ENCODE measurements at regions not wholly inside any gene's neighbourhood (a gene's known extent, or its start where the extent isn't known, plus 50 kb on each side); places are given as distances from the start of the nearest gene placed in this dataset.

DNA sequence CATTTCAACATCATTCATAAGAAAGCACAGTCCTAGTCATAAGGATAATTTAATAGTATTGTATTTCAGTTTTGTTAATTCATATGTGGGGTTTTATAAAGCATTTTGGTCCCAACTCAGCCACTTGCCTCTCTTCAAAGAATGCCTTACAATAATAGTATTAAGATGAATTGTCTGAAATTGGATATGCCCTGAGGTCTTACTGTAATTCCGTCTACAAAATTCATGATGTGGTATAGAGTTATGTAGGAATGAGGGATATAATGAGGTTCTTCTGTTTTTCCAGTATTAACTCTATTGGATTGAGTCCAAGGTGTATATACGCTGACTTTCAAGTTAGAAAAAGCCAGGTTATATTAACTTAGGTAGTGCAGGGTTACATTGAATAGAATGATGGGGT, 177.0 kb downstream of the GOLIM4 start:
- Histone ChIP-seq H3K27ac (ENCODE audit: low read length) (no peak overlapping the region), H3K4me2 (ENCODE audit: low read depth, low read length) (no peak overlapping the region), H3F3A (ENCODE audit: insufficient read depth, low read length) (no peaks in the 10 kb centered on the region), H3K36me3 (replicated peaks; ENCODE audit: insufficient read depth, low read length) (no peaks in the 10 kb centered on the region), H3K9ac (ENCODE audit: low read length) (no peak overlapping the region), H4K20me1 (ENCODE audit: insufficient read depth, low read length) (no peaks in the 10 kb centered on the region), H3K9me3 (replicated peaks; ENCODE audit: insufficient read depth, low read length) (no peaks in the 10 kb centered on the region), H3K79me2 (ENCODE audit: low read length) (no peaks in the 10 kb centered on the region), H3K27me3 (replicated peaks; ENCODE audit: insufficient read depth, low read length) (no peaks in the 10 kb centered on the region), H3K4me3 (ENCODE audit: low read length) (no peak overlapping the region), H3K9me2 (replicated peaks; ENCODE audit: insufficient read depth, low read length) (no peaks in the 10 kb centered on the region), H3K4me1 (ENCODE audit: low read length) (no peaks in the 10 kb centered on the region), H2AFZ (ENCODE audit: low read length) (no peak overlapping the region)
- DNase-seq, result no peak
- no peak for TF ChIP-seq EZH2 (optimal IDR thresholded peaks at IDR 0.05; ENCODE audit: low read depth, low read length)
- no peak for TF ChIP-seq CTCF (IDR thresholded peaks at IDR 0.05; ENCODE audit: low read length)
- TF ChIP-seq EZH2phosphoT487 (IDR thresholded peaks at IDR 0.05; ENCODE audit: low read length), result no peak

DNA sequence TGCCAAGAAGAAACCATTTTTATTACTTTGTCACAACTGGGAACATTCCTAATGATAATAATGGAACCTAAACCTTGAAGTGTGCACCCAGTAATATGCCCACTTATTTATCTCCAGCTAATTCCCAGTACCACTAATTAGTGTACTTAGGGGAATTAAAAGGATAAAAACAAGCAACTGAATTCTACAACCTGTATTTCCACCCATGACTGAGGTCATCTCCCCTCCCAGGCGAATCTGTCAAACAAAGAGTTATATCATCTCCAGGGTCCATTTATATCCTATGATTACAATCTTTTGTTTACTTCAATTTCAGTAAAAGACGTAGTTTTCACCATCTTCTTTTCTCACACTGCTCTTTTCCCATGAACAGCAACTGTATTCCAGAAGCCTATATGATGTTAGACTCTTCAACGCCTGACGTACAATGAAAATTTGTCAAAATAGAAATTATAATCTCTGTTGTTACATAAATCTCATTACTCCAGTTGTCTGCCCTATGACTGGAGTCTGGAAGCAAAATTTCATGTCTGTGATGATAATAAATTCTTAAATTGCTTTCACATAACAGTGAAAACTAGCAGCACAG, 177.6 kb downstream of the GOLIM4 start:
- no peaks in the 10 kb centered on the region for H4K20me1 ChIP-seq (ENCODE audit: insufficient read depth, low read length)
- no peak overlapping the region for H2AFZ ChIP-seq (ENCODE audit: low read length)
- DNase-seq, result no peak
- H3K27me3 ChIP-seq (replicated peaks; ENCODE audit: insufficient read depth, low read length), result no peaks in the 10 kb centered on the region
- no peak overlapping the region for H3K4me3 ChIP-seq (ENCODE audit: low read length)
- H3F3A ChIP-seq (ENCODE audit: insufficient read depth, low read length), result no peaks in the 10 kb centered on the region
- no peaks in the 10 kb centered on the region for H3K4me1 ChIP-seq (ENCODE audit: low read length)
- H3K4me2 ChIP-seq (ENCODE audit: low read depth, low read length), result no peak overlapping the region
- no peaks in the 10 kb centered on the region for H3K79me2 ChIP-seq (ENCODE audit: low read length)
- H3K36me3 ChIP-seq (replicated peaks; ENCODE audit: insufficient read depth, low read length), result no peaks in the 10 kb centered on the region
- no peak overlapping the region for H3K27ac ChIP-seq (ENCODE audit: low read length)
- no peak overlapping the region for H3K9ac ChIP-seq (ENCODE audit: low read length)
- no peaks in the 10 kb centered on the region for H3K9me3 ChIP-seq (replicated peaks; ENCODE audit: insufficient read depth, low read length)
- no peaks in the 10 kb centered on the region for H3K9me2 ChIP-seq (replicated peaks; ENCODE audit: insufficient read depth, low read length)
- TF ChIP-seq EZH2 (optimal IDR thresholded peaks at IDR 0.05; ENCODE audit: low read depth, low read length) (no peak), CTCF (IDR thresholded peaks at IDR 0.05; ENCODE audit: low read length) (no peak), EZH2phosphoT487 (IDR thresholded peaks at IDR 0.05; ENCODE audit: low read length) (no peak)

DNA sequence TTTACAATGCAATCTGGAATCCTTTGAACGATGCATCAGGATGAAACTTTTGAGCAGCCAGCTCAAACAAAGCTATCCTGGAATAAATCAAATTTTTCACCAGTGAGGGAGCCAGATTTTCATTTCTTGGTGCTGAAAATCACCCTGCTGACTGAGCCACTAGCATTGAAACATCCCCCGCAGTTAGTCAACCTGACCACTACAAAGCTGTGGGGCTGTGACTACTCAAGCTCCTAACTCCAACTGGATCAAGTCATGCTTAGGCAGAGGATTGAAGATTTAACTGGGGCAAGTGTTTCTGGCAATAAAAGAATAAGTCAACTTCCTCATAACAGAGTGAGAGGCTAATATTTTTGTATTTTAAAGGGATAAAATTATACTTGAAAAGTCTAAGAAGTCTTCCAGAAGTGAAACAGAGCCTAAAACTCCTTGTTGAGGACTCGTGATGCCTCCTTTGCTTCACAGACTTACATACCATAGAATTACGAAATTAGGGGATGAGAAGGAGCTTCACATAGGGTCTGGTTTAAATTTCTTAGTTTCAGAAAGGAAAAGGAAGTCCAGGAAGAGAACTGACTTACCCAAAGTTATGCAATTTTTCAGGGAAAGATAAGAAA, 177.8 kb downstream of the SERPINI1 start:
- no peaks in the 10 kb centered on the region for H3K27me3 ChIP-seq (replicated peaks; ENCODE audit: insufficient read depth, low read length)
- no peak overlapping the region for H3K4me3 ChIP-seq (ENCODE audit: low read length)
- no peak for TF ChIP-seq EZH2phosphoT487 (IDR thresholded peaks at IDR 0.05; ENCODE audit: low read length)
- no peak for TF ChIP-seq EZH2 (optimal IDR thresholded peaks at IDR 0.05; ENCODE audit: low read depth, low read length)
- TF ChIP-seq CTCF (IDR thresholded peaks at IDR 0.05; ENCODE audit: low read length), result no peak
- no peak overlapping the region for H3K4me2 ChIP-seq (ENCODE audit: low read depth, low read length)
- no peak overlapping the region for H3K27ac ChIP-seq (ENCODE audit: low read length)
- no peaks in the 10 kb centered on the region for H3K9me3 ChIP-seq (replicated peaks; ENCODE audit: insufficient read depth, low read length)
- no peaks in the 10 kb centered on the region for H4K20me1 ChIP-seq (ENCODE audit: insufficient read depth, low read length)
- H3F3A ChIP-seq (ENCODE audit: insufficient read depth, low read length), result no peaks in the 10 kb centered on the region
- no peaks in the 10 kb centered on the region for H3K36me3 ChIP-seq (replicated peaks; ENCODE audit: insufficient read depth, low read length)
- H2AFZ ChIP-seq (ENCODE audit: low read length), result no peak overlapping the region
- H3K9ac ChIP-seq (ENCODE audit: low read length), result no peak overlapping the region
- H3K9me2 ChIP-seq (replicated peaks; ENCODE audit: insufficient read depth, low read length), result no peaks in the 10 kb centered on the region
- H3K79me2 ChIP-seq (ENCODE audit: low read length), result no peaks in the 10 kb centered on the region
- no peaks in the 10 kb centered on the region for H3K4me1 ChIP-seq (ENCODE audit: low read length)
- no peak for DNase-seq
